ENCODE measurements at regions not wholly inside any gene's neighbourhood (a gene's known extent, or its start where the extent isn't known, plus 50 kb on each side); places are given as distances from the start of the nearest gene placed in this dataset.

DNA sequence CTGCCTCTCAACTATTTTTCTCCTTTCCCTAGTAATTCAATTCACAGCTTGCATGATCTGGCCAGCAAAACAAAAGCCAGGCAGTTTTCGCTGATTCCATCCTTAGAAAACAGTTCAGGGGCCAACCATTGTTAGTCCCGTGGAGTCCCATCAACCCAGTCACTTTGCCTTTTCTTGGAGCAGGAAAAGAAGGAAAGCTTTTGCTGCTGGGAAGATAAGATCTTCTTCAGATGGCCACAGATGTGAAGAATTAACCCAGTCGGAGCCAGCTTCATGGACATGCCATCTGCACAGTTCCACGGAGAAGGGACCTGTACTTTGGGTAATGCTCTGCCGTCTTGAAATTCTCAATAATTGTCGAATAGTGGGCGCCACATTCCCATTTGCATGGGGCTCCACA lies 76.9 kb upstream of the TSHZ2 start:
- no peak for TF ChIP-seq EP300 (IDR thresholded peaks at IDR 0.05)
- TF ChIP-seq, protein P1, sequence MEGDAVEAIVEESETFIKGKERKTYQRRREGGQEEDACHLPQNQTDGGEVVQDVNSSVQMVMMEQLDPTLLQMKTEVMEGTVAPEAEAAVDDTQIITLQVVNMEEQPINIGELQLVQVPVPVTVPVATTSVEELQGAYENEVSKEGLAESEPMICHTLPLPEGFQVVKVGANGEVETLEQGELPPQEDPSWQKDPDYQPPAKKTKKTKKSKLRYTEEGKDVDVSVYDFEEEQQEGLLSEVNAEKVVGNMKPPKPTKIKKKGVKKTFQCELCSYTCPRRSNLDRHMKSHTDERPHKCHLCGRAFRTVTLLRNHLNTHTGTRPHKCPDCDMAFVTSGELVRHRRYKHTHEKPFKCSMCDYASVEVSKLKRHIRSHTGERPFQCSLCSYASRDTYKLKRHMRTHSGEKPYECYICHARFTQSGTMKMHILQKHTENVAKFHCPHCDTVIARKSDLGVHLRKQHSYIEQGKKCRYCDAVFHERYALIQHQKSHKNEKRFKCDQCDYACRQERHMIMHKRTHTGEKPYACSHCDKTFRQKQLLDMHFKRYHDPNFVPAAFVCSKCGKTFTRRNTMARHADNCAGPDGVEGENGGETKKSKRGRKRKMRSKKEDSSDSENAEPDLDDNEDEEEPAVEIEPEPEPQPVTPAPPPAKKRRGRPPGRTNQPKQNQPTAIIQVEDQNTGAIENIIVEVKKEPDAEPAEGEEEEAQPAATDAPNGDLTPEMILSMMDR (IDR thresholded peaks at IDR 0.05), result no peak
- TF ChIP-seq POLR2A (IDR thresholded peaks at IDR 0.05), result no peak
- no peak for TF ChIP-seq POLR2AphosphoS5 (IDR thresholded peaks at IDR 0.05)
